Jurkat, Clone E6-1 (cell line): ENCODE measurements at regions not wholly inside any gene's neighbourhood (a gene's known extent, or its start where the extent isn't known, plus 50 kb on each side); places are given as distances from the start of the nearest gene placed in this dataset.
"Not testable (repeated sequence)": the region's sequence is repeated elsewhere in the genome, so short reads cannot be mapped to it uniquely, and the experiment has no call there.

Source experiments
- DNase-seq: peaks from one replicate; pipeline ENCODE4 v3.0.0-alpha.2; 2011; ENCODE audit warnings: low read depth, low spot score
- H3K4me3 ChIP-seq: 2 replicates; pipeline ENCODE4 v1.5.1; 2011; ENCODE audit warnings: mild to moderate bottlenecking, low read length, control low read depth, moderate library complexity

GRCh38 chr16:52316241-52316640 is 230.7 kb downstream of the TOX3 start:
- no peak for DNase-seq

GRCh38 chr16:52312716-52313115 is 234.2 kb downstream of the TOX3 start:
- DNase-seq = no peak
- no peak overlapping the region for H3K4me3 ChIP-seq

More at GRCh38 chr16:52316241-52316640, 230.7 kb downstream of the TOX3 start:
- H3K4me3 ChIP-seq = no peak overlapping the region

DNA sequence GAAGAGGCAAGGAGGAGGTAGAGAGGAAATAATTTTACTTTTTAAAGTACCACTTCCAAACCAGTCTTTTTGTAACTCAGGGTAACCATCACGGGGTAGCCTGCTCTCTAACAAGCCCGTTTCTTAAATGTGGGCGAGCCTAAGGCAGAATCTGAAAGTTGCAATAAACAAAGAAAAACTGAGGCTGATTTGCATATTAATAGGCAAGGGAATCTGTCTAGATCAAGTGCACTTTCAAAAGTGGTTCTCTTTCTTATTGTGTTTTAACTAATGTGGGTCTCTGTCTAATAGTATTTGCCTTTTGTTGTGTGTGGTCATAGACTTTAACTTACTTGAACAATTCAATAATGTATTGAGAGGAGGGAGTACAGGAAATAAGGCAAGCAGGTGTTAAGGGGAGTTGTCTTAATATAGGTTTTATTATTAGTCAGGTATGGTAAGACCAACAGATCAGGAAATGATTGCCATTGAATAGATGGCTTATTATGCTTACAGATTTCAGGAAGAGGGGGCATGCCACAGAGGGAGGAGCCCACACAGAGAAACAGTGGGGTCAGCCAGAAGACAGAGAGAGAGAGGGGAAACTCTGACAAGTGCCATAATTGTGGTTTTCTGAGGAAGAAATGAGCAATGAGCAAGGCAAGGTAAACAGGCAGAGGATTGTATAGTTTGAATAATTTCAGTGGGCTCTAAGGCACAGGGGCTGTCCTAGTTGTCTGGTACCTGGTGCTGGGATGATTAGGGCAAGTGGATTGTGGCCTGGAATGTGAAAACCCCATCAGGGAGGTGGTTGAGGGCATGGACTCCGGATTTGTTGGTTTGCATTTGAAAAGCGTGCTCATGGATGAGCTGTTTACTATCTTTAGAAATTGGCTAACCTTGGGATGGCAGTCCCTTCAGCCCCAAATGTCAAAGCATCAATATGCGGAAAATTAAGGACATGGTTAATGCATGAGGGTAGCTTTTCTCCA is 237.2 kb downstream of the TOX3 start:
- H3K4me3 ChIP-seq = no peak overlapping the region
- DNase-seq = no peak

DNA sequence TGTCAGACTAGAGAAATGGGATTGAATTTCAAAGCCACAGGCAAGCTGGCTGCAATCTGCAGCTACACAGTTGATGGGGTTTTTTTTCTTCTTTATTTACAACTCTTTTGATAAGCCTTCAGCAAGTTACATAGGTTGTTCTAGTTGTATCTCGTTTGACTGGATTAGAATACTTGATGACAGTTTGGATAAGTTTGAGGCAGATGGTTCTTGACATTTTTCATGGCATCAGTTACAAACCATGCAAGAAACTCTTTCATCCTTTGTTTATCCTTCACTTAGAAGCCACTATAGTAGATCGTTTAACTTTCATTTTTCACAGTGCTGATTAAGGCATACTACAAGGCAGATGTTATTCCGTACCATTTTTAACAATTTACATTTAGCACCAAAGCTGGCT is 238.9 kb downstream of the TOX3 start:
- no peak for DNase-seq
- H3K4me3 ChIP-seq = no peak overlapping the region

- DNase-seq = no peak
- H3K4me3 ChIP-seq = no peak overlapping the region
Observed at GRCh38 chr16:52301026-52301425, 245.9 kb downstream of the TOX3 start.

GRCh38 chr16:52298769-52299168 is 248.2 kb downstream of the TOX3 start:
- H3K4me3 ChIP-seq = no peak overlapping the region
- no peak for DNase-seq

GRCh38 chr16:52296706-52297315 is 250.1 kb downstream of the TOX3 start:
- H3K4me3 ChIP-seq, DNase-seq: not testable (repeated sequence)

GRCh38 chr16:52296076-52296475 is 250.9 kb downstream of the TOX3 start:
- DNase-seq = no peak
- no peak overlapping the region for H3K4me3 ChIP-seq

GRCh38 chr16:52294660-52295059 is 252.3 kb downstream of the TOX3 start:
- no peak for DNase-seq
- no peak overlapping the region for H3K4me3 ChIP-seq

GRCh38 chr16:52293204-52293603 is 253.7 kb downstream of the TOX3 start:
- no peak for DNase-seq
- no peak overlapping the region for H3K4me3 ChIP-seq

GRCh38 chr16:52283584-52284375 is 263.2 kb downstream of the TOX3 start:
- no peak for DNase-seq
- no peak overlapping the region for H3K4me3 ChIP-seq

- H3K4me3 ChIP-seq = no peak overlapping the region
- DNase-seq = no peak
Observed at GRCh38 chr16:52283018-52283417, 263.9 kb downstream of the TOX3 start.

DNA sequence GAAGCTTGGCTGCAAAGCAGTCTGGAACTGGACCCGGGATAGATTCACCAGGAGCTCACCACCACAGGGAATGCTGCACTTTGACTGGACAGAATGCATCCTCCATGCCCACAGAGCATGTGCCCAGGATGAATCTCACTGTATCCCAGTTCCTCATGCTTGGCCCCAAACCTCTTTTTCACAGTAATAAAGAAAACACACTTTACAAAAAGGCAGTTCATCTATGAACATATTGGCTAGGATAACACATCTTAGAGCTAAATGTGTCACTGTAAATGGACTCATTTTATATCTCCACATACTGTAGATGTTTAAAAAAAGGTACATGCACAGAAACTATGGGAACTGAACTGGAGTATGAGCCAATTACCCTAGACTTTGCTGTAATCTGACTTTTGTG is 266.9 kb downstream of the TOX3 start:
- DNase-seq = no peak
- H3K4me3 ChIP-seq = no peak overlapping the region

- no peak for DNase-seq
- no peak overlapping the region for H3K4me3 ChIP-seq
Observed at GRCh38 chr16:52271088-52271750, 275.7 kb downstream of the TOX3 start.

DNA sequence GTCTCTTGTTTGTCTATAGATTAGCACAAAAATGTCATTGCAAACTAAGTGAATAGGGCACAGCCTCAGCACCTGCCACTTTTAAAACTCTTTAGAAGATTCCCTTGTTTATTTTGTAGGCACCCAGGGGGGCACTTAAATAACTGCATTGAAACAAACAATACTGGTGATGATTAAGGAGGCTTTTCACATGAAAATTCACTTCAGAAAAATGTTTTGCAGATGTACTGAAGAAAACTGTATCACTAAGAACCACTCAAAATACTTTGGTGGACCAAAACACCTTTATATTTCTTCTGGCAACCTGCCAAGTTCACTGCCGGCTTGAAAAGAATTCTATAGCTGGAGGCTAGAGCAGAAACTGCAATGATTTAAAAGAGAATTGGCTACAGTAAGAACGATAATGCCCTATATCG is 281.5 kb downstream of the TOX3 start:
- no peak for DNase-seq
- H3K4me3 ChIP-seq = no peak overlapping the region

- no peak overlapping the region for H3K4me3 ChIP-seq
- DNase-seq = no peak
Observed at GRCh38 chr16:52257534-52257933, 289.4 kb downstream of the TOX3 start.

DNA sequence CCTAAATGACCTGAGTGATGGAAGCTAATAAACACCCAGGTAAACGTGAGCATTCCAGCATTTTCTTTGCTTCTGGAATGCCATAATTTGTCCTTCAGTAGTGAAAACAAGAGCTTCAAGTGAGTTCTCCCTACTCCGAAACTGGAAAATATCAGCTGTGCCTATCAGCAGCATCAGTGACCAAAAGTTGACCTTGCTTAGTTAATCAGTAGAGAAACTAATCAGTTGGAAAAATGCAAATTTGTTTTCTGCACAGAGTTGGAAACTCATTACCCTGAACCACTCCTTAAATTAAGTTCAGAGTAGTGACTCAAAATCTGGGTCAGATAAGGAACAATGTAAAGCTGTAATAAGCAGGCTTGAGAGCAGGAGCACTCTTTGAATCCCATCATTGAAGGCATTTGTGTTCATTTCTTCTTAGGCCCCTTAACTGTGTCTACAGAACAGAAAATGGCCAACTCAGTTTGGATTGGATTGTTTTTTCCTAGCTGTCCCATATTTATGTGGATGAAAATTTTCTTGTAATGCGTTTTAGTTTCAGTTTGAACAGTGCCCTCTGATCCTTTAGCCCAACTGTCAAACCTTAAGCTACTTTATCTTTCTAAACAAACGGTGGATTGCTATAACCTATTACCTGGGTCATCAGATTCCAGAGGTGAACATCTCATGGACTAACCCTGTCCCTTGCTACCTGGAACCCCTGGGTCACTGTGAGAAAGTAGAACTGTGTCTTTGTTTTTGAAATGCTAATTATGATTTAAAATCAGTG is 290.4 kb downstream of the TOX3 start:
- H3K4me3 ChIP-seq = no peak overlapping the region
- DNase-seq = no peak

GRCh38 chr16:52254746-52255145 is 292.2 kb downstream of the TOX3 start:
- no peak overlapping the region for H3K4me3 ChIP-seq
- DNase-seq = no peak

- no peak for DNase-seq
- H3K4me3 ChIP-seq = no peak overlapping the region
Observed at GRCh38 chr16:52252680-52253079, 294.3 kb downstream of the TOX3 start.
